SH-SY5Y (cell line): ENCODE measurements at regions not wholly inside any gene's neighbourhood (a gene's known extent, or its start where the extent isn't known, plus 50 kb on each side); places are given as distances from the start of the nearest gene placed in this dataset.

Source experiments
- GATA2 ChIP-seq: IDR thresholded peaks from 2 replicates; pipeline ENCODE4 v1.6.1; 2011; ENCODE audit warnings: mild to moderate bottlenecking, low read depth, low read length
- GATA3 ChIP-seq: IDR thresholded peaks from 2 replicates; pipeline ENCODE4 v1.6.1; 2011; ENCODE audit warnings: low read depth, mild to moderate bottlenecking, low read length, moderate library complexity

DNA sequence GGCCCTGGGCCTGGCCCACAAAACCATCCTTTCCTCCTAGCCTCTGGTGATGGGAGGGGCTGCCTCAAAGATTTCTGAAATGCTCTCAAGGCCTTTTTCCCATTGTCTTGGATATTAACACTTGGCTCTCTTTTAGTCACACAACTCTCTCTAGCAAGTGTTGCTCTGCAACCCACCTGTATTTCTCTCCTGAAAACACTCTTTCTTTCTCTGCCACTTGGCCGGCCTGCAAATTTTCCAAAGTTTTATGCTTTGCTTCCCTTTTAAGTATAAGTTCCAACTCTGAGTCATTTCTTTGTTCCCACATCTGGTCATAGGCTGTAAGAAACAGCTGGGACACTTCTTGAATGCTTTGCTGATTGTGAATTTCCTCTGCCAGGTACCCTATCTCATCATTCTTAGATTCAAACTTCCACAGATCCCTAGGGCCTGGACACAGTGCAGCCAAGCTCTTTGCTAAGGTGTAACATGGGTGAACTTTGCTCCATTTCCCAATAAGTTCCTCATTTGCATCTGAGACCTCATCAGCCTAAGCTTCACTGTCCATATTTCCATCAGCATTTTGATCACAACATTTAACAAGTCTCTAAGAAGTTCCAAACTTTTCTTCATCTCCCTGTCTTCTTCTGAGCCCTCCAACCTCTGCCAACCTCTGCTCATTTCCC lies 93.8 kb downstream of the TRIM29 start:
- TF ChIP-seq GATA3 (no peak), GATA2 (no peak)
